ENCODE measurements at regions not wholly inside any gene's neighbourhood (a gene's known extent, or its start where the extent isn't known, plus 50 kb on each side); places are given as distances from the start of the nearest gene placed in this dataset.
"Not testable (repeated sequence)": the region's sequence is repeated elsewhere in the genome, so short reads cannot be mapped to it uniquely, and the experiment has no call there.

DNA sequence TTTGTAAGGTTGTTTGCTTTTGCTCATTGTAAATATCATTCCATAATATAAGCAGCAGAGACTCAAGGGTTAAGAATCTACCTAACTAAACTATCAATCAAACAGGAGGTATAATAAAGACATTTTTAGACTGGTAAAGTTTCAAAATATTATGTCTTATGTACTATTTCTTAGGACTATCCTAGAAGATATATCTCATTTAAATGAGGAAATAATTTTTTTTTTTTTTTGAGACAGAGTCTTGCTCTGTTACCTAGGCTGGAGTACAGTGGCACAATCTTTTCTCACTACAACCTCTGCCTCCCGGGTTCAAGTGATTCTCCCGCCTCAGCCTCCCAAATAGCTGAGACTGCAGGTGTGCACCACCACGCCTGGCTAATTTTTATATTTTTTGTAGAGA is 80.9 kb upstream of the PARD3 start:
- intact Hi-C loops (cut with micrococcal nuclease) = no loop called here
- H3K79me2 ChIP-seq (ENCODE audit: insufficient read depth, low read length) = no peaks in the 10 kb centered on the region
- RAD21 ChIA-PET (ENCODE audit: low non-redundant PET in 1 of 2, low total read pairs in 2 of 2, uncharacterized antibody in 2 of 2, unreplicated experiment in 2 of 2) = no interaction called here
- POLR2A ChIA-PET = no interaction called here
- CTCF ChIA-PET = no interaction called here
- ATAC-seq = no peak
- no peak overlapping the region for H3K4me2 ChIP-seq (ENCODE audit: low read length)
- H3K27ac ChIP-seq (ENCODE audit: low read depth, low read length) = no peak overlapping the region
- no peak overlapping the region for H3K9ac ChIP-seq (ENCODE audit: low read length)
- H3K36me3 ChIP-seq (ENCODE audit: control insufficient read depth in 1 of 2, insufficient read depth in 2 of 2, low read length in 2 of 2) = no peaks in the 10 kb centered on the region
- DNase-seq (ENCODE audit: low read depth, low spot score) = no peak
- no peaks in the 10 kb centered on the region for H3K9me3 ChIP-seq (ENCODE audit: control insufficient read depth in 1 of 2, insufficient read depth in 1 of 2, low read depth in 1 of 2, low read length in 2 of 2)
- no peak overlapping the region for H3K4me3 ChIP-seq (replicated peaks in 1 of 2; ENCODE audit: low read depth in 1 of 2, low read length in 2 of 2)
- BruUV-seq (replicated peaks) = no TSS peak
- H2AFZ ChIP-seq (ENCODE audit: low read depth, low read length, poor library complexity, severe bottlenecking) = no peak overlapping the region
- H3K4me1 ChIP-seq (ENCODE audit: control insufficient read depth in 1 of 2, insufficient read depth in 2 of 2, low read length in 2 of 2) = no peaks in the 10 kb centered on the region
- TF ChIP-seq SRF (IDR thresholded peaks at IDR 0.05; ENCODE audit: low read depth) = no peak
- TF ChIP-seq, protein P1, sequence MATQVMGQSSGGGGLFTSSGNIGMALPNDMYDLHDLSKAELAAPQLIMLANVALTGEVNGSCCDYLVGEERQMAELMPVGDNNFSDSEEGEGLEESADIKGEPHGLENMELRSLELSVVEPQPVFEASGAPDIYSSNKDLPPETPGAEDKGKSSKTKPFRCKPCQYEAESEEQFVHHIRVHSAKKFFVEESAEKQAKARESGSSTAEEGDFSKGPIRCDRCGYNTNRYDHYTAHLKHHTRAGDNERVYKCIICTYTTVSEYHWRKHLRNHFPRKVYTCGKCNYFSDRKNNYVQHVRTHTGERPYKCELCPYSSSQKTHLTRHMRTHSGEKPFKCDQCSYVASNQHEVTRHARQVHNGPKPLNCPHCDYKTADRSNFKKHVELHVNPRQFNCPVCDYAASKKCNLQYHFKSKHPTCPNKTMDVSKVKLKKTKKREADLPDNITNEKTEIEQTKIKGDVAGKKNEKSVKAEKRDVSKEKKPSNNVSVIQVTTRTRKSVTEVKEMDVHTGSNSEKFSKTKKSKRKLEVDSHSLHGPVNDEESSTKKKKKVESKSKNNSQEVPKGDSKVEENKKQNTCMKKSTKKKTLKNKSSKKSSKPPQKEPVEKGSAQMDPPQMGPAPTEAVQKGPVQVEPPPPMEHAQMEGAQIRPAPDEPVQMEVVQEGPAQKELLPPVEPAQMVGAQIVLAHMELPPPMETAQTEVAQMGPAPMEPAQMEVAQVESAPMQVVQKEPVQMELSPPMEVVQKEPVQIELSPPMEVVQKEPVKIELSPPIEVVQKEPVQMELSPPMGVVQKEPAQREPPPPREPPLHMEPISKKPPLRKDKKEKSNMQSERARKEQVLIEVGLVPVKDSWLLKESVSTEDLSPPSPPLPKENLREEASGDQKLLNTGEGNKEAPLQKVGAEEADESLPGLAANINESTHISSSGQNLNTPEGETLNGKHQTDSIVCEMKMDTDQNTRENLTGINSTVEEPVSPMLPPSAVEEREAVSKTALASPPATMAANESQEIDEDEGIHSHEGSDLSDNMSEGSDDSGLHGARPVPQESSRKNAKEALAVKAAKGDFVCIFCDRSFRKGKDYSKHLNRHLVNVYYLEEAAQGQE (IDR thresholded peaks at IDR 0.05; ENCODE audit: low read depth) = no peak
- no peaks in the 10 kb centered on the region for H3K9me2 ChIP-seq (ENCODE audit: insufficient read depth)
- no peaks in the 10 kb centered on the region for H4K20me1 ChIP-seq (ENCODE audit: insufficient read depth)
- no peaks in the 10 kb centered on the region for H3K27me3 ChIP-seq (ENCODE audit: insufficient read depth, low read length)

DNA sequence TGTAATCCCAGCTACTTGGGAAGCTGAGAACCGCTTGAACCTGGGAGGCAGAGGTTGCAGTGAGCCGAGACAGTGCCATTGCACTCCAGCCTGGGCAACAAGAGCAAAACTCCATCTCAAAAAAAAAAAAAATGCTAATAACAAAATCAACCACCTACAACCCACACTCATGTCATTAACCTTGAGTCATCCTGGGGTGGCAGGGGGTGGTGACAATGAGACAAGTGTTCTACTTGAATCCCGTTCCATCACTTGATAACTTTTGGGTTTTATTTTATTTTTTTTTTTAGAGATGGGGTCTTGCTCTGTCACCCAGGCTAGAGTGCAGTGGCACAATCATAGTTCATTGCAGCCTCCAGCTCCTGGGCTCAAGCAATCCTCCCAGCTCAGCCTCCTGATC is 80.0 kb upstream of the PARD3 start:
- H3K27me3 ChIP-seq (ENCODE audit: insufficient read depth, low read length); intact Hi-C loops (cut with micrococcal nuclease); H4K20me1 ChIP-seq (ENCODE audit: insufficient read depth); H3K9ac ChIP-seq (ENCODE audit: low read length); H3K36me3 ChIP-seq (ENCODE audit: control insufficient read depth in 1 of 2, insufficient read depth in 2 of 2, low read length in 2 of 2); H3K4me1 ChIP-seq (ENCODE audit: control insufficient read depth in 1 of 2, insufficient read depth in 2 of 2, low read length in 2 of 2); H3K27ac ChIP-seq (ENCODE audit: low read depth, low read length); H3K79me2 ChIP-seq (ENCODE audit: insufficient read depth, low read length); H3K4me3 ChIP-seq (replicated peaks in 1 of 2; ENCODE audit: low read depth in 1 of 2, low read length in 2 of 2); H3K9me3 ChIP-seq (ENCODE audit: control insufficient read depth in 1 of 2, insufficient read depth in 1 of 2, low read depth in 1 of 2, low read length in 2 of 2); H3K9me2 ChIP-seq (ENCODE audit: insufficient read depth); RAD21 ChIA-PET (ENCODE audit: low non-redundant PET in 1 of 2, low total read pairs in 2 of 2, uncharacterized antibody in 2 of 2, unreplicated experiment in 2 of 2); CTCF ChIA-PET; ATAC-seq; DNase-seq (ENCODE audit: low read depth, low spot score); BruUV-seq (replicated peaks); POLR2A ChIA-PET; H3K4me2 ChIP-seq (ENCODE audit: low read length); H2AFZ ChIP-seq (ENCODE audit: low read depth, low read length, poor library complexity, severe bottlenecking): not testable (repeated sequence)

DNA sequence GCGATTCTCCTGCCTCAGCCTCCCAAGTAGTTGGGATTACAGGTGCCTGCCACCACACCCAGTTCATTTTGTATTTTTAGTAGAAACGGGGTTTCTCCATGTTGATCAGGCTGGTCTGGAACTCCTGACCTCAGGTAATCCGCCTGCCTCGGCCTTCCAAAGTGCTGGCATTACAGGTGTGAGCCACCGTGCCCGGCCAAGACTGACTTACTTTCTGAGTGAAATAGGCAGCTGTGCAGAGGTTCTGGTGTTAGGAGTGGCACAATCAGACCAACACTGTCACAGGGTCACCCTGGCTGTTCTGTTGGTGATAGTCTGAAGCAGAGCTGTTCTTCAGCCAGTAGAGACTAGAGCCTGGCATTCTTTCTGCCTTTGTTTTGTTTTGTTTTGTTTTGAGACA is 77.4 kb upstream of the PARD3 start:
- RAD21 ChIA-PET (ENCODE audit: low non-redundant PET in 1 of 2, low total read pairs in 2 of 2, uncharacterized antibody in 2 of 2, unreplicated experiment in 2 of 2) = not testable (repeated sequence)

More for the DNA sequence above, 77.4 kb upstream of the PARD3 start:
- CTCF ChIA-PET; ATAC-seq; H3K9ac ChIP-seq (ENCODE audit: low read length); intact Hi-C loops (cut with micrococcal nuclease); H3K27ac ChIP-seq (ENCODE audit: low read depth, low read length); H2AFZ ChIP-seq (ENCODE audit: low read depth, low read length, poor library complexity, severe bottlenecking); H3K27me3 ChIP-seq (ENCODE audit: insufficient read depth, low read length); H3K79me2 ChIP-seq (ENCODE audit: insufficient read depth, low read length); H3K4me2 ChIP-seq (ENCODE audit: low read length); H3K9me3 ChIP-seq (ENCODE audit: control insufficient read depth in 1 of 2, insufficient read depth in 1 of 2, low read depth in 1 of 2, low read length in 2 of 2); H3K9me2 ChIP-seq (ENCODE audit: insufficient read depth); H3K36me3 ChIP-seq (ENCODE audit: control insufficient read depth in 1 of 2, insufficient read depth in 2 of 2, low read length in 2 of 2); H3K4me3 ChIP-seq (replicated peaks in 1 of 2; ENCODE audit: low read depth in 1 of 2, low read length in 2 of 2); DNase-seq (ENCODE audit: low read depth, low spot score); H3K4me1 ChIP-seq (ENCODE audit: control insufficient read depth in 1 of 2, insufficient read depth in 2 of 2, low read length in 2 of 2); POLR2A ChIA-PET; H4K20me1 ChIP-seq (ENCODE audit: insufficient read depth); BruUV-seq (replicated peaks): not testable (repeated sequence)
